WI38 (cell line): ENCODE measurements at regions not wholly inside any gene's neighbourhood (a gene's known extent, or its start where the extent isn't known, plus 50 kb on each side); places are given as distances from the start of the nearest gene placed in this dataset.

Experiments used
- H3K4me3 ChIP-seq: 2 replicates; pipeline ENCODE4 v1.5.1; 2011; ENCODE audit warnings: low read depth, mild to moderate bottlenecking, control low read depth, low read length
- CTCF ChIP-seq: IDR thresholded peaks from 2 replicates; pipeline ENCODE4 v1.5.1; 2012; ENCODE audit warnings: low read depth, mild to moderate bottlenecking, control low read depth, low read length

GRCh38 chrX:40485102-40485826, 95.5 kb upstream of the ATP6AP2 start:
- no peak overlapping the region for H3K4me3 ChIP-seq
- TF ChIP-seq CTCF = no peak

GRCh38 chrX:40484408-40485091, 96.2 kb upstream of the ATP6AP2 start:
- no peak overlapping the region for H3K4me3 ChIP-seq
- no peak for TF ChIP-seq CTCF

GRCh38 chrX:40483502-40483901, 97.3 kb upstream of the ATP6AP2 start:
- TF ChIP-seq CTCF = no peak
- H3K4me3 ChIP-seq = no peak overlapping the region

- no peak for TF ChIP-seq CTCF
These were observed 100.9 kb upstream of the ATP6AP2 start for GRCh38 chrX:40479777-40480318.

GRCh38 chrX:40478474-40479065, 102.2 kb upstream of the ATP6AP2 start:
- H3K4me3 ChIP-seq = no peak overlapping the region
- TF ChIP-seq CTCF = no peak

More at GRCh38 chrX:40479777-40480318, 100.9 kb upstream of the ATP6AP2 start:
- no peak overlapping the region for H3K4me3 ChIP-seq

- H3K4me3 ChIP-seq = no peak overlapping the region
- no peak for TF ChIP-seq CTCF
These were observed 103.8 kb upstream of the ATP6AP2 start for GRCh38 chrX:40476958-40477357.

- no peak for TF ChIP-seq CTCF
- no peak overlapping the region for H3K4me3 ChIP-seq
These were observed 106.1 kb upstream of the ATP6AP2 start for GRCh38 chrX:40474645-40475044.
